NCI-H526 (cell line): ENCODE measurements at regions not wholly inside any gene's neighbourhood (a gene's known extent, or its start where the extent isn't known, plus 50 kb on each side); places are given as distances from the start of the nearest gene placed in this dataset.

Experiments used
- DNase-seq, 2 experiments: peaks; one replicate each; lab custom pipeline; 2025; lab: John Stamatoyannopoulos, UW

- DNase-seq, result no peak
Measured at GRCh38 chr16:8271344-8271743, 319.0 kb downstream of the TMEM114 start.

GRCh38 chr16:8262299-8262698, 328.0 kb downstream of the TMEM114 start:
- DNase-seq, result no peak

GRCh38 chr16:8260140-8260539, 330.2 kb downstream of the TMEM114 start:
- DNase-seq, result no peak

GRCh38 chr16:8258523-8258922, 331.8 kb downstream of the TMEM114 start:
- no peak for DNase-seq

- DNase-seq, result no peak
Measured at GRCh38 chr16:8257561-8257960, 332.8 kb downstream of the TMEM114 start.

- no peak for DNase-seq
Measured at GRCh38 chr16:8254405-8254804, 335.9 kb downstream of the TMEM114 start.

- no peak for DNase-seq
Measured at GRCh38 chr16:8253718-8254117, 336.6 kb downstream of the TMEM114 start.

- no peak for DNase-seq
Measured at GRCh38 chr16:8251727-8252126, 338.6 kb downstream of the TMEM114 start.

- DNase-seq, result no peak
Measured at GRCh38 chr16:8251298-8251697, 339.0 kb downstream of the TMEM114 start.

GRCh38 chr16:8247993-8248392, 342.3 kb downstream of the TMEM114 start:
- no peak for DNase-seq

- no peak for DNase-seq
Measured at GRCh38 chr16:8243981-8244380, 346.3 kb downstream of the TMEM114 start.

GRCh38 chr16:8241408-8241807, 348.9 kb downstream of the TMEM114 start:
- DNase-seq, result no peak

- no peak for DNase-seq
Measured at GRCh38 chr16:8239443-8239842, 350.9 kb downstream of the TMEM114 start.

- no peak for DNase-seq
Measured at GRCh38 chr16:8237452-8237851, 352.9 kb downstream of the TMEM114 start.

GRCh38 chr16:8236816-8237215, 353.5 kb downstream of the TMEM114 start:
- no peak for DNase-seq

GRCh38 chr16:8230497-8230896, 359.8 kb downstream of the TMEM114 start:
- no peak for DNase-seq

GRCh38 chr16:8229011-8229520, 361.2 kb downstream of the TMEM114 start:
- no peak for DNase-seq

- no peak for DNase-seq
Measured at GRCh38 chr16:8217201-8217600, 373.1 kb downstream of the TMEM114 start.

GRCh38 chr16:8204769-8205168, 385.5 kb downstream of the TMEM114 start:
- no peak for DNase-seq

GRCh38 chr16:8204096-8204495, 386.2 kb downstream of the TMEM114 start:
- DNase-seq, result no peak

GRCh38 chr16:8203101-8203500, 387.2 kb downstream of the TMEM114 start:
- no peak for DNase-seq

GRCh38 chr16:8200839-8201238, 389.5 kb downstream of the TMEM114 start:
- no peak for DNase-seq

- no peak for DNase-seq
Measured at GRCh38 chr16:8199390-8199789, 390.9 kb downstream of the TMEM114 start.

GRCh38 chr16:8194794-8195193, 395.5 kb downstream of the TMEM114 start:
- DNase-seq, result peak in 1 of 2 experiments; percentile 27

- DNase-seq, result no peak
Measured at GRCh38 chr16:8188841-8189240, 401.5 kb downstream of the TMEM114 start.
